ENCODE measurements at regions not wholly inside any gene's neighbourhood (a gene's known extent, or its start where the extent isn't known, plus 50 kb on each side); places are given as distances from the start of the nearest gene placed in this dataset.

- no peak for DNase-seq
Measured at GRCh38 chr20:57938158-57939108, 228.6 kb upstream of the PMEPA1 start.

DNA sequence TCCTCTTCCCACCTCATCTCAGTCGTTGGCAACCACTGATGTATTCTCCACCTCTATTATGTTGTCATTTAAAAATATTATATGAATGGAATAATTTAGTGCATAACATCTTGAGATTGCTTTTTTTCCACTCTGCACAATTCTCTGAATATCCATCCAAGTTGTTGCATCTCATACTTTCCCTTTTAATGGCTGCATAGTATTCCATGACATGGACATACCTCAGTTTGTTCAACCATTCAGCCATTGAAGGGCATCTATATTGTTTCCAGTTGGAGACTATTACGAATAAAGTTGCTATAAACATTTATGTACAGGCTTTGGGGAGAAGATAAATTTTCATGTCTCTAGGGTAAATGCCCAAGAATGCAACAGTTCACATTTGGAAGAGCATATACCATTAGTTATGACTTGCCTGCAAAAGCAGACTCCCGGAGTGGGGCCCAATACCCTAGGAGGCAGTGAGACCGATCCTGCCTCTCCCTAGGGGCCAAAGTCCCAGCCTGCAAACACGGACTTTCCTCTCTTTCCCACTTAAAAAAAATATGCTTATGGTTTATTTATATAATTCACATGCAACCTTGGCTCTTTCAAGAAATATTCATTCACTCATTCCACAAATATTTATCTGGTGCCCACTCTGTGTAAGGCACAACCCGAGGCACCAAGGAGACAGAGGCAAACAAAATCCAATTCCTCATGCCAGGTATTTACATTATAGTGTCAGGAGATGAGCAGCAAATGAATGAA, 227.0 kb upstream of the PMEPA1 start:
- no peak for DNase-seq

- DNase-seq = no peak
Measured at GRCh38 chr20:57934913-57935312, 225.1 kb upstream of the PMEPA1 start.

GRCh38 chr20:57934007-57934805, 224.4 kb upstream of the PMEPA1 start:
- no peak for DNase-seq

DNA sequence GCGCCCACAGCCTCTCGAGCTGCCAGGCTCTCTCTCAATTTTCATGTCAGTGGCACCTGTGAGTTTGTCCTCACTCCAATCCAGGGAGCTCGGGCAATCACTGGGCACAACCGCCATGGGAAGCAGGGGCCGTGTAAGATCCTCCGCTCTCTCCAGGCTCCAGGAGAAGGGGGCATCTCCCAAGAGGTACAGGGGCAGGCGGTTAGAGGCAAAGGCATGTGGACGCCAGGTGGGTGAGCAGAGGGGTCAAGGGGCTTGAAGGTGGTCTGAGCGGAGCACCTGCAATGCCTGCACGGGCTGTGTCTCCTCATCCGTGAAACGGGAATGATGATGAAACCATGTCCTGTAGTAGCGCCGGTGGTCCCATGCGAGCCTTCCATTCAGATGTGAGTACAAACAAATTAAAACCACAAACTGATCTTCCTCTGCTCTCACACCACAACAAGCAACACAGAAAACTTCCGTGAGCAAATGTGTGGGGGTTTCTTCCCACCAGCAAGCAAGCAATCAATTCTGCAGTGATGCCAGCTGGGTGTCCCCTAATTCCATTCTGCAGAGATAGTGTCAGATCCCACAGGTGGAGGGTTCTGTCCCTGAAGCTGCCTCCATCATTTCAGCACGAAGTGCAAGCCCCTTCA, 222.5 kb upstream of the PMEPA1 start:
- no peak for DNase-seq

DNA sequence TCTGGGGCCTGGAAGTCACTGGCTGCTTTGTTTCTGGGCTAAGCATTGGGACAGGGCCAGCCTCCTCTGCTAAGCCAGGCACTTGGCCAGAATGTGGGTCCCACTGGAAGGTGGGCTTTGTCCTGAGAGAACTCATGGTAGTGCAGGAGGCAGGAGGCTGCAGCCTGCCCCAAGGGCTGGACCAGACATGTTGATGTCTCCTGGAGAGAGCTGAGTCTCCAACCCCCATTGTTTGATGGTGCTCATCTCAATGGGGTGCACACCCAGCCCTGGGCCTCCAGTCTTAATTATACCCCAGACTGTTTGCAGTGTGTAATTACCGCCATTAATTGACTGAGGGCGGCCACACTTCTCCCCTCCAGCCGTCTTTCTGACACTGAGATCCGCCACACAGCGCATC, 220.5 kb upstream of the PMEPA1 start:
- no peak for DNase-seq

DNA sequence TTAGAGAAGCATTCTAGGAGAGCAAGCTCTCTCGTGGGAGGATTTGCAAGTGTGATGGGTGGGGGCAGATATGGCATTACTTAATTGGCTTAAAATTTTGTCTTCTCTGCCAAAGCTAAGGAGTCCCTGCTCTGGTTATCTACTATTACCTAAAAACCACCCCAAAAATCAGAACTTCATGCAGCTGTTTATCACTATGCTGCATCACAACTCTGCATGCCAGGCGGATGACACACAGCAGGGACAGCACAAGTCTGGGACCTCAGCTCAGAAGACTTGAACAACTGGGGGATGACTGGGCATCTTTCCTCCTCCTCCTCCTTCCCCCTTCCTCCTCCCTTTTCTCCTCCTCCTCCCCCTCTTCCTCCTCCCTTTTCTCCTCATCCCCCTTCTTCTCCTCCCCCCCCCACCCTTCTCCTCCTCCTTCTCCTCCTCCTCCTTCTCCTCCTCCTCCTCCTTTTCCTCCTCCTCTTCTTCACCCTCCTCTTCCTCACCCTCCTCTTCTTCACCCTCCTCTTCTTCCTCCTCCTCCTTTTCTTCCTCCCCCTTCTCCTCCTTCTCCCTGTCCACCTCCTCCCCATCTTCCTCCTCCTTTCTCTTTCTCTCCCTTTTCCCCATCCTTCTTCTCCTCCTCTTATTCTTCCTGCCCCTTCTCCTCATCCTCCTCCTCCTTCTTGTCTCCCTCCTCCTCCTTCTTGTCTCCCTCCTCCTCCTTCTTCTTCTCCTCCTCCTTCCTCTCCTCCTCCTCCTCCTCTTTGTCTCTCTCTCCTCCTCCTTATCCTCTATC, 218.6 kb upstream of the PMEPA1 start:
- DNase-seq = no peak

- no peak for DNase-seq
Measured at GRCh38 chr20:57927376-57927775, 217.6 kb upstream of the PMEPA1 start.

DNA sequence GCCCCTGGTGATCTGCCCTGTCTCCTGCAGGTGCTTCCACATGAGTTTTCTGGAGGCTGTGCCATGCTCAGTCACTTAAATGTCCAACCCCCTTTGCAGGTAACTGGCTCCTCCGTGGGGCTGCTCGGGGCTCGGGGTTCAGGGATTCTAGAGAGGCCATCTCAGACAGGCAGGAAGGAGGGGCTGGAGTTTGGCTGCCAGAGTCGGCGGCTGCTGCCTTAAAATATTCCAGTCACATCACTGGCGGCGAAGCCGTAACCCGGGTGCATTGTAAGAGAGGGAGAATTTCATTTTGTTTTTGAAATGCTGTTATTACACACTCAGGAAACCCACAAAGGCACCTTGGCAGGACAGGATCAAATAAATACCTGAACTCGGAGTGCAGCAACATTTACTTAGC, 212.9 kb upstream of the PMEPA1 start:
- no peak for DNase-seq

- no peak for DNase-seq
Measured at GRCh38 chr20:57922083-57922482, 212.3 kb upstream of the PMEPA1 start.

DNA sequence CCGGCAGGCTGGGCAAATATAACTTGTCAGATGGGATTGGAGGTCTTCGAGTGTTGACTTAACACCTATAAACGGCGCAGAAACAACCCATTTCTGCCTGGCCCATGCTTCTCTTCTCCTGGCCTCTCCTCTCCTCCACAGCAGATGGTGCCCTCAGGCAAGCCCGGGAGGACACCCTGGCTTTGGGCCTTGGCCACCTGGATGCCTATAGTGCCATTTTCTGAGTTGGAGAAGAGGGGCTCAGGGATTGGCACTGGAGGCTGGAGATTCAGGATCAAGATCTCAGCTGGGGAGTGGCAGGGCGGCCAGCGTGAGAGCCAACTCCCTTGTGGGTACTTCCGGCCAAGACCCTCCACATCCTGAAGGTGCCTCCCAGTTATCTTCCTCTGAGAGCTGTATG, 211.9 kb upstream of the PMEPA1 start:
- DNase-seq = no peak

DNA sequence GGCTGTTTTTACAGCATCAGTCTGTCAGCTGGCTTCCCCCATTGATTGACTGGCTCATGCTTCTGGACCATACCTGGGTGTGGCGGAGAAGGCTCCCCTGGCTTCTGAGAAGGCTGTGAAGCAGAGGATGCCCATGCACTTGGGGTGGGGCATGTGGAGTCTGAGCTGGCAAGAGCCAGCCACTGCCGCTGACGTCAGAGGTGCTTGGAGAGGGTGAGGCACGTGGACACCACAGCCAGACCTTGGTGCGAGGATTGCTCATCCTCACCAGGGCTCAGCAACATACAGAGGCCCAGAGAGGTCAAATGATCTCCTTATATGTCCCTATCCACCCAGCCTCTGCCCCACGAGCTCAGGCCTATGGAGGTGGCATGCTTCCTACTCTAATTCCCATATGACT, 211.2 kb upstream of the PMEPA1 start:
- no peak for DNase-seq

DNA sequence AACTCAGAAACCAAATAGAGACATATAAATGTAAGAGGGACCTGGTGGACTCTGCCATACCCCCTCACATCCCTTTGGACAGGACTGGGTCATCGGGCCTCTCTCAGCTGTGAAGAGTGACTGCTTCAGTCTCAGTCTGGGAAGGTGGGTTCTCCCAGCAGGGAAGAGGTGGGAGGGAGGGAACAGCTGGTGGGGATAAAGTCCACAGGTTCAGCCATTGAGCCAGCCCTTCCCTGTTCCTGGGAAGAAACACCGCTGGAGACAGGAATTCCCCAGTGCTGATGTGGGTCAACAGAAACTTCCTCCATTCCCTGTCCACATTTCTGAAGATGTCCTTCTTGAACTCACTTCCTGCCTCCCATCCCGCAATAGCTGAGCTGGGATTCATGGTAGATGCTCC, 209.2 kb upstream of the PMEPA1 start:
- DNase-seq = no peak

DNA sequence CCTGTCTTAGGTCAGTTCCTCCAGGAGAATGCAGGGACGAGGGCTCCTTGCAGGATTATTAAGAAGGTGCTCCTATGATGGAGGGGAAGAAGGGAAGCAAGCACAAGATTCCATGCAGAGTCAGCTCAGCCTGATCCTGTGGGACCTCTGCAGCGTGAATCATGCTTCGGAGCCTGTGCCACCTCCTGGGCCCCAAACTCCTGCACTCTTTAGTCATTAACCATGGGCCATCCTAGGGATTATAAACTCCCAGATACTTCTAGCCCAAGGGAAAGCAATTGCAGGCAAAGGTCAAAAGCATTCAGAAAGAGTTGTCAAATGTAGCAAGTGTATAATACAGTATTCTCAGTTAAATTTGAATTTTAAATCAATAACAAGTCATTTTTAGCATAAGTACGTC, 208.7 kb upstream of the PMEPA1 start:
- DNase-seq = no peak

- no peak for DNase-seq
Measured at GRCh38 chr20:57914205-57914604, 204.4 kb upstream of the PMEPA1 start.

GRCh38 chr20:57913156-57913930, 203.5 kb upstream of the PMEPA1 start:
- DNase-seq = no peak

- DNase-seq = no peak
Measured at GRCh38 chr20:57912227-57912582, 202.4 kb upstream of the PMEPA1 start.

DNA sequence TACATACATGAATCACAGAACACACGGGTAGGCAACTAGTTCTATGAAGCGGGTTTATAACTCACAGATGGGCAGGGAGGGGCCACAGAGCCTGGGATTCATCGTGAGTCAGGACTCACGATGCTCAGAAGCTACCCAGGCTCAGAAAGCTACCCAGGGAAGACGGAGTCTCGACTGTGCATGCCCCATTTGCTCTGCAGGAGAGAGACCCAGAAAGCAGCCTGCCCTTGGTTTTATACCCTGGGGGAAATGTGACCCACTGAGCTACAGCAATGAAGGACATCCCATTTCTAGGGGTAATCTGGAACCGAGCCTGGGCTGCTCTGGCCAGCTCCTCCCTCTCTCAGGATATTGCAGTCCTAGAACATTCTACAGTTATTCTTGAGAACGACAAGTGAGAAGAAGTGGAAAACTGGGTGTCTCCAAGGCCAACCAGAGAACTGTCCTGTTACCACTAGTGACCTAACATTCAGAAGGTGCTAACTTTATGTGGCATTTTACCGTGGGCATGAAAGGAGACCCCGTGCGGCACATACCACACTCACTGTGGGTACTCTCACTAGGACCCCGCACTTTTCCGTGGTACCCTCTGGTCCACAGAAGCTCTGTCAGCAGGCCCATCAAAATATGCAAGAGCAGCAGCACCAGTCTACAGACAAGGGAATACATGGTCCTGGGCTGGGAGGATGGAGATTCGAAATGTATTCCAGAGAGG, 201.9 kb upstream of the PMEPA1 start:
- no peak for DNase-seq

GRCh38 chr20:57910716-57911115, 200.9 kb upstream of the PMEPA1 start:
- DNase-seq = no peak

- no peak for DNase-seq
Measured at GRCh38 chr20:57909763-57910331, 200.0 kb upstream of the PMEPA1 start.
